Stimulated activated CD8-positive, alpha-beta memory T cell treated with anti-CD3 and anti-CD28 coated beads, Interleukin-7, amount 100 ng/mL, for 48 hours (primary cell): ENCODE measurements at regions not wholly inside any gene's neighbourhood (a gene's known extent, or its start where the extent isn't known, plus 50 kb on each side); places are given as distances from the start of the nearest gene placed in this dataset.

Source experiments
- DNase-seq, 2 donors: peaks; one replicate each; pipeline ENCODE4 v3.0.0-alpha.2; 2020; ENCODE audit warnings: low read depth in 1 of 2; ENCODE audit errors: extremely low read depth in 1 of 2

- no peak for DNase-seq
Observed at GRCh38 chr2:122152571-122152970, 397.1 kb downstream of the TSN start.

DNA sequence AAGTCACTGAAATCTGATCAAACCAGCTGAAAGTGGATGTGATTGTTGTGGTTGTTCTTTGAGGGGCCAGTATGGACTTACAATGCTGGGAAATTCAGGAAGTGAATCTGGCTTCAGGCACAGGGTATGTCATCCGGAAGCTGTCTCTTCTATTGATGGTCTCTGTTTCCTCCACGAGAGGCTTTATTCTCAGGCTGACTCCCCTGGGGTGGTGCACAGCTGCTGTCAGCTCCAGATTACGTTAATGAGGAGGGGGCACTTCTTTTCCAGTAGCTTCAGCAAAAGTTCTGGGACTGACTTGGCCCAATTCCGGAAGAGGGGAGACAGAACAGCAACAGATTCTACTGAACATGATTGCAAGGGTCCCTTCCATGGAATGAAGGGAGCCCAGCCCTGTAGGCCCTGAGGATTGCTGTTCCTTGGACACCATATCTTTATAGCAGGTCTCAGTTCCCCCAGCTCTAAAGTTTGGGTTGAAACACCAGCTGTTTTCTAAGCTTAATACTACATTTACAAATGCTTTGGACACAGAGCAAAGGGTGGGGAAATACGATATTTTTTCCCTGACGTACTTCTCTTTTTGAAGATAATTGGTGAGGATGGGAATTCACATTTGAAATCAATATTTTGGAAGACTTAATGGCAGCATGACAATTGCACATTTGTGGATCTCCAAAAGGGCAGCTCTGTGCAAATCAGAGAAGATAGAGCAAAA, 400.9 kb downstream of the TSN start:
- no peak for DNase-seq

- DNase-seq: no peak
Observed at GRCh38 chr2:122157158-122157557, 401.7 kb downstream of the TSN start.

DNA sequence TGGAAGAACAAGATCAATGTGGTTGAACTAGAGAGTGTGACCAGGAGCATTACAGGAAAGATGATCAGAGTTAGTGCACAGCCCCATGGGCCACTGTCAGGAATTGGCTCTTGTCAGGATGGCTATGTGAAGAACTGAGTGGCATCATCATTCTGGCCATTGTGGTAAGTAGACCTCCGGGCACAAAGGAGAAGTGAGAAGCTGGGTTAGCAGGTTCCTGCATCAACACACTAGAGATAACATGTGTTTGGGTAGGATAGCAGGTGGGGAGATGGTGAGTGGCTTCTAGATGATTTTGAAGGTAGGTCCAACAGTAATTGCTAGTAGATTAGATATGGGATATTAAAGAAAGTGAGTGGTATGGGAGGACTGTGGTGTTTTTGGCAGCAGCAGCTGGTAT, 408.2 kb downstream of the TSN start:
- no peak for DNase-seq

DNA sequence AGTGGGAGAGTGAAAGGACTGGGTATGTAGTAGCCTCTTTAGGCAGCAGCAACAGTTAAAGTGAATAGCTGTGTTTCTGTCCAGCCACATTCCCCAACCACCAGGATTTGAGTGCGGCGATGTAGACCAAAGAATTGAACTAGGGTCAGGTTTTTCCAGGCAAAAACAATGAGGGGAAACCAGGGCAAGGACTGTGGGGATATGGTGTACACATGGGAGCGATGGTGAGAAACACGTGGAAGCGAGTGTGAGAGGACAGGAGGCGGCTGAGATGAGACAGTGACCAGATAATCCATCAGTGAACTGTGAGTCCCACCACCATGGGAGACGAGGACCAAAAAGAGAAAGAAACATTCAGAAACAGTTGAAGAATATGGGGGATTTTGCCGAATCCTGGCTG, 409.5 kb downstream of the TSN start:
- DNase-seq: no peak

DNA sequence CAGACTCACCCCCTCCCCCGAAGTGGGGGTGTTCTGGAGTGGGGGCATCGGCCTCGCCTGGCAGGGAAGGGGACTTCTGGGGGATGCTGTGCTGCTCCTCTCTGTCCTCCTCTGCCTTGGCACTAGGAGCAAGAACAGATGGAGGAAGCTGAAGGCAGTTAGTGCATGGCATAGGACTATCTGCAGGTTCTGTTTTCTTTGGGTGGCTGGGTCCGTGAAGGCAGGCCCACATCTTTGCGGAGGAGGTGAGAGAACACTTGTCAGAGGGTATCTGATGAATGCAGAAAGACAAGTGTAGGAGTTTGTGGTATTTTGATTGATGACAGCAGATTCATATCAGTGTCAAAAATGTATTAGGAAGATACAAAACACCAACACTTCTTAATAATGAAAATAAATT, 411.4 kb downstream of the TSN start:
- no peak for DNase-seq

DNA sequence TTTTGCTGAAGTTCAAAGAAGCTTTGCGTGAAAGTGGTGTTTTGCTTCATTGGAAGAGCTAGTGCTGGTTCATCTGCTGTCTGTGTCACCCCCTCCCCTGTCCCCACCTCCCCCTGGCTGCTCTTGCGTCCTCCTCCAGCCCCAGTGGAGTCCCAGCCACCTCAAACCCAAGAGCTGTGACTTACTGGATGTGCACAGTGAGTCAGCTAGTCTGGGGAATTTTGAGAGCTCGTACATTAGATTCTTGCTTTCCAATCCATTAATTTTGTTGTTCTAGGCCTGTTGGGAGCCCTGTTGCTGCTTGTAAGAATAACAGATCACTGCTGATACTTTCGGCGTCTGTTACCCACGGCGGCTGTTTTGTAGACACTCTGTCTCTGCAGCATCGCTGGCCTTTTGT, 412.1 kb downstream of the TSN start:
- no peak for DNase-seq

- DNase-seq: no peak
Observed at GRCh38 chr2:122168799-122169198, 413.3 kb downstream of the TSN start.

DNA sequence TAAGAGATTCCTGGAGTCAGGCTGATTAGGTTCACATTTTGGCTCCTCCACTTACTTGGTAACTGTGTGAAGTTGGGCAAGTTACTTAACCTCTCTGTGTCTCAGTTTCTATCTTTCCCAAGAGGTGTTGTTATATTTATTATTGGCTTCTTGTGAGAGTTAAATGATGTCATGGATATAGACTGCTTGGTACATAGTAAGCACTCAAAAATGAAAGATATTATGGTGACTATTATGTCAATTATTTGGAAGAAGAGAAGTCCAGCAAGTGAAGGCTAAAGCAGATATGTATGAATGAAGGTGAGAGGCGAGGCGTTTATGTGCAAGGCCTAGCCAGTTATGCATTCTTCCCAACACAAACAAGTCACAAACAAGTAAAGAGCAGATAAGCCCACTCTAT, 417.4 kb downstream of the TSN start:
- no peak for DNase-seq

- no peak for DNase-seq
Observed at GRCh38 chr2:122174061-122174460, 418.6 kb downstream of the TSN start.

GRCh38 chr2:122179492-122180165, 424.2 kb downstream of the TSN start:
- no peak for DNase-seq

GRCh38 chr2:122180972-122181371, 425.5 kb downstream of the TSN start:
- no peak for DNase-seq

DNA sequence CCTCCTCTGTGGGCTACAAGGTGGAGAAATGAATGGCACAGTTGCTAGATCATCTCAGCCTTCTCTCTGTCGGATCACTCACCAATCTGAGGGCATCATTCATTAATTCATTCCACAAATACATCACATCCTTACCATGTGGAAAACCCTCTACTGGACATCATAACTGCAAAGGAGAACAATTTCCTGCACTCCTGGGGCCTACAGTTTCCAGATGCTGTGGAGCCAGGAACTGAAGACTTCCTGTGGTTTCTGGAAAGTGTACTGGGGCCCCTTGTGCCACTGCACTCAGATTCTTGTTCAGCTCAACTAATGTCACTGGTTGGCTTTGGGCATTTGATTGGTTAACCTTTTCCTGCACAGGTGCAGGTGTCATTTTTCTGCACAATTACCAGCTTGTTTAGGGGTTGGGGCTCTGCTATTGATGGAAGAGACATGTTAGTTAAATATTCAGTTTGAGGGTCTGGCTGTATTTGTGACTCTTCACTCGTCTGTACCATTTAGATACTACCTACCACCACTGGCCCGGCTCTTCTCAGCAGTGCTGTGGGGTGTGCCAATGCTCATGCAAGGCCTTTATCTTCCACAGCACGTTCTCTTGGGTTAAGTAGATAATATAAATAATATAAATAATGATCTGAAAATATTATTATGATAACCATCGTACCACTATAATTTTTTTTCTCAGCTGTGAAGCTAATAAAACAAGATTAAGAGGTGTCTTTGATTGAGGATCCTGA, 427.3 kb downstream of the TSN start:
- DNase-seq: no peak

DNA sequence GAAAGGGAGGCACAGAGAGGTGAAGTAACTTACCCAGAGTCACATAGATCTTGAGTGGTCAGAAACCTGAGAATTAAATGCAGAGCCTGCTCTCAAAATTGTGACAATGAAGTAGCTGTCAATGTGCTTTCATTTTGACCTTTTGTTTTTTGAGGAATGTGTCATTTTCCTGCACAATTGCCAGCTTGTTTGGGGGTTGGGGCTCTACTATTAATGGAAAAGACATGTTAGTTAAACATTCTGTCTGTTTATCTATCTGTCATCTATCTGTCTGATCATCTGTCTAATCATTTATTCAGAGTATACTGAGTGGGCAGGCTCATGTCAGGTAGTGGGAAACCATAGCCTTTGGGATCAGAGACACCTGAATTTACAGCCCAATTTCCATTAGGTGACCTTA, 428.4 kb downstream of the TSN start:
- no peak for DNase-seq

- DNase-seq: no peak
Observed at GRCh38 chr2:122186761-122187222, 431.3 kb downstream of the TSN start.

GRCh38 chr2:122191331-122191730, 435.9 kb downstream of the TSN start:
- DNase-seq: no peak

DNA sequence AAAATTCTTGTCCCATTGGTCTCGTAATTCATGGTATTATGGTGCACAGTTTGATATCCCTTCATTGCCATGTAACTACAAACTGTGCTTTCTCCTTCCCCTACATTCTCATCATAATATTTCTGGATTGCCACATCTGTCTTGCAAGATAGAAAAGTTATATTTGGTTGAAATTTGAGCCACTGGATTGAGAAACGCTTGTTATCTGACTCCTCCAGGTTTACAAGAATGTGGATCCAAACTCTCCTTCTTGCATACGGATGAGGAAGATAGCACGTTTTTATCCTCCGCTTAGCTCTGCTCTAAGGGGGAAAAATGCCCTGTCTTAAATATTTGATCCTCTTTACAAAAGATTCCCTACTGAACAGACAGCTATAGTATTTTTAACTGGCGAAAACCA, 438.2 kb downstream of the TSN start:
- no peak for DNase-seq

GRCh38 chr2:122194546-122194945, 439.1 kb downstream of the TSN start:
- DNase-seq: no peak

GRCh38 chr2:122203523-122203922, 448.1 kb downstream of the TSN start:
- no peak for DNase-seq

DNA sequence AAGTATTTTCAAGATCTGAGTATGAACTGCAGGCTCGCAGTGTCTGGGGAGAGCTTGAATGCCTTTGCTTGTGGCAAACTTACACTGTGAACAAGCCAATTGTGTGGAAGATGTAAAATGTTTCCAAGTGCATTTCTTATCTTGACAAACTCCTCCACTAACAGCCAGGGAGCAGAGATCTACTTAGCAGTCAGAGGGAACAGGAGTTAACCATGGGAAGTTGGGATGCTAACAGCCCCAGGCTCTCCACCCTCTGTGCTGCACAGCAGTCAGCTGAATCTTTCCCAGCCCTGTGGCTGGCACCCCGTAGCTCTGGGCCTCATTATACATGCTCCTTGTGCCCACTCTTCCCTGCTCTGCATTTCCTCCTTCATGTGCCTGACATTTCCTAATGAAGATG, 450.2 kb downstream of the TSN start:
- DNase-seq: no peak

DNA sequence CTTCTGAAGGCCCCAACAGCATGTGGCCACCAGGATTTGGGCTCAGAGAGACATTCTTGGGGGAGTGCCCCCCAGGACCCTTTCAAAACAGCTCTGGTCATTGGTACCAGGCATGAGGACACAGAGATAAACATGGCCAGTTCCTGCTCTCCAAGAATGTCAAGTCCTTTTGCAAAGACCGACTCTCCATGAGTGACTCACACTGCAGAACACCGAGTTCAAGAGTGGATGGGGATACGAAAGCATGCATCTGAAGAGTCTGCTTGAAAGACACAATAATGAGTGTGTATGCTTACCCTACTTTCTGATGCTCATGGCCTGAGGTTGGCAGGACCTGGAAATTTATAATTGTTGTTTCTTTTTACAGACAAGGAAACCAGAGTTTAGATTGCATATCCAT, 450.6 kb downstream of the TSN start:
- no peak for DNase-seq

DNA sequence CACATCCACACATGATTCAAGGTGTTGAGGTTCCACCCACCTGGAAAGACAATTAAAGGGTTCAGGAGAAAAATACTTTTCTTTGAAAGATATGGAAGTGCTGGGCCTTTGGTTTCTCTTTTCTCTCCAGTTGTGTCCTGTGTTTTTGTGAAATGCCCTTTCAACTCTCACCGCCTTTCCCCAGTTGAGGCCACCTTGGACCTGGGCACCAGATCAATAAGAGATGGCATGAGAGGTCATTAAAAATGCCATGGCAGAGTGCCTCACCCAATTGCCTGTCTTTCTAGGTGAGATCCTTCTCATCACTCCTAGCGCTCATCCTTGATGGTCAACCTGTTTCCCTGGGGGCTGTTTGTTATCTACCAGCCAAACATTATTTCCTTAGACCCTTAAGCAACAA, 453.9 kb downstream of the TSN start:
- DNase-seq: no peak
